Natural killer cell treated with Interleukin-12 subunit alpha and Interleukin-12 subunit beta and Interleukin-15 and Interleukin-18, amount 100 ng/mL, for 72 hours (primary cell): ENCODE measurements at regions not wholly inside any gene's neighbourhood (a gene's known extent, or its start where the extent isn't known, plus 50 kb on each side); places are given as distances from the start of the nearest gene placed in this dataset.
"Not testable (repeated sequence)": the region's sequence is repeated elsewhere in the genome, so short reads cannot be mapped to it uniquely, and the experiment has no call there.

Source experiments
- ATAC-seq, 2 donors: fragments of 150-1000 bp; cut with Tn5 transposase in 1 of 2; sonication (Bioruptor Pico), chemical (Tn5 transposase) in 1 of 2; 2 replicates each; pipeline ENCODE4 v1.10.0; 2021
- DNase-seq: peaks from one replicate; pipeline ENCODE4 v3.0.0; 2022; ENCODE audit warnings: low spot score
- H3K27ac Mint-ChIP-seq, 2 donors: 1 replicate in 1 of 2; 2 replicates in 1 of 2; pipeline ENCODE4 v1.8.0; 2022; ENCODE audit warnings: mixed read lengths in 2 of 2, mild to moderate bottlenecking in 1 of 2, moderate library complexity in 1 of 2
- H3K27me3 Mint-ChIP-seq, 2 donors: 1 replicate in 1 of 2; 2 replicates in 1 of 2; pipeline ENCODE4 v1.8.0; 2022; ENCODE audit warnings: mixed read lengths in 2 of 2
- H3K36me3 Mint-ChIP-seq: one replicate; pipeline ENCODE4 v1.8.0; 2022; ENCODE audit warnings: mixed read lengths
- H3K4me1 Mint-ChIP-seq, 2 donors: 1 replicate in 1 of 2; 2 replicates in 1 of 2; pipeline ENCODE4 v1.8.0; 2022; ENCODE audit warnings: low read depth in 2 of 2, mixed read lengths in 2 of 2, mild to moderate bottlenecking in 1 of 2
- H3K4me3 Mint-ChIP-seq: one replicate; pipeline ENCODE4 v1.8.0; 2022; ENCODE audit warnings: mixed read lengths
- H3K9me3 Mint-ChIP-seq: 2 replicates; pipeline ENCODE4 v1.8.0; 2022; ENCODE audit warnings: mixed read lengths

DNA sequence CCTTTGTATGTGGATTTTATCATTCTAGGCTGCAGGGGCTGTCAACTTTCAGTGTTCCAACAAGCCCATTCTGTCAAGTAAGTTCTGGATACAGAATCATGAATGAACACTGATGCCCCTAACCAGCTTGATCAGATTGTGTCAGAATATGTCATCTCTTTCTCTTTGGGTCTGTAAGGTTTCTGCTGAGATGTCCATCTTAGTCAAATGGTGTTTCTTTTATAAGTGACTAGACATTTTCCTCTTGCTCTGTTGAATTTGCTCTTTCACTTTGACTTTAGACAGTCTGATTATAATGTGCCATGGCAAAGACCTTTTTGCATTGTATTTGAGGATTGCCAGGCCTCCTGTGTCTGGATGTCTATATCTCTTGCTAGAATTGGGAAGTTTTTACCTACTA lies 660.9 kb upstream of the CBLB start:
- H3K36me3 Mint-ChIP-seq, result peaks cover 35% of the 10 kb centered on the region
- H3K27me3 Mint-ChIP-seq, result peaks cover 0 to 4% of the 10 kb centered on the region in 2 donors
- H3K4me3 Mint-ChIP-seq, result no peak overlapping the region
- no peak overlapping the region for H3K27ac Mint-ChIP-seq
- ATAC-seq (no peak), DNase-seq (no peak)
- peaks cover 13 to 15% of the 10 kb centered on the region in 2 donors for H3K4me1 Mint-ChIP-seq
- peaks cover 6% of the 10 kb centered on the region for H3K9me3 Mint-ChIP-seq

DNA sequence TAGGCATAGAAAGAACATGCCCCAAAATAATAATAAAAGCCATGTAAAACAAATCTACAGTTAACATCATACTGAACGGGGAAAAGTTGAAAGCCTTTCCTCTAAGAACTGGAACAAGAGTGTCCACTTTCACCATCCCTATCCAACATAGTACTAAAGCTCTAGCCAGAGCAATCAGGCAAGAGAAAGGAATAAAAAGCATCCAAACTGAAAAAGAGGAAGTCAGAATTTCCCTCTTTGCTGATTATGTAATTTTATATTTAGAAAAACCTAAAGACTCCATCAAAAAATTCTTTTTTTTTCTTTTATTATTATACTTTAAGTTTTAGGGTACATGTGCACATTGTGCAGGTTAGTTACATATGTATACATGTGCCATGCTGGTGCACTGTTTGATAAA lies 661.6 kb upstream of the CBLB start:
- DNase-seq, result no peak
- ATAC-seq, result no peak
- Mint-ChIP-seq H3K9me3 (peaks cover 6% of the 10 kb centered on the region), H3K36me3 (peaks cover 41% of the 10 kb centered on the region), H3K27me3 (peaks cover 0 to 5% of the 10 kb centered on the region in 2 donors), H3K4me3 (no peak overlapping the region), H3K4me1 (peaks cover 18 to 20% of the 10 kb centered on the region in 2 donors), H3K27ac (no peak overlapping the region)

DNA sequence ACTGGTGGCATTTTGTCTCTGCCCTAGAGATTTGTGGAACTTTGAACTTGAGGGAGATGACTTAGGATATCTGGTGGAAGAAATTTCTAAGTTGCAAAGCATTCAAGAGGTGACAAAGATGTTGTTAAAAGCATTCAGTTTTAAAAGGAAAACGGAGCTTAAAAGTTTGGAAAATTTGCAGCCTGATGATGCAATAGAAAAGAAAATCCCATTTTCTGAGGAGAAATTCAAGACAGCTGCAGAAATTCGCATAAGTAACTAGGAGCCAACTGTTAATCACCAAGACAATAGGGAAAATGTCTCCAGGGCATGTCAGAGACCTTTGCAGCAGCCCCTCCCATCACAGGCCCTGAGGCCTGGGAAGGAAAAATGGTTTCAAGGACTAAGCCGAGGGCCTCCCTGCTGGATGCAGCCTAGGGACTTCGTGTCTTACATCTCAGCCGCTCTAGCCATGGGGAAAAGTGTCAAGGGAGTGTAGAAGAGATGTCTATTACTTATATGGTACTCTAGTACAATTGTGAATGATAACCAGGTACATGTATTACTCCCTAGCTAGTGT lies 663.0 kb upstream of the CBLB start:
- ATAC-seq, H3K9me3 Mint-ChIP-seq, DNase-seq, H3K27ac Mint-ChIP-seq, H3K27me3 Mint-ChIP-seq, H3K4me3 Mint-ChIP-seq: not testable (repeated sequence)
- H3K36me3 Mint-ChIP-seq, result peaks cover 46% of the 10 kb centered on the region
- H3K4me1 Mint-ChIP-seq, result peaks cover 17 to 18% of the 10 kb centered on the region in 2 donors

DNA sequence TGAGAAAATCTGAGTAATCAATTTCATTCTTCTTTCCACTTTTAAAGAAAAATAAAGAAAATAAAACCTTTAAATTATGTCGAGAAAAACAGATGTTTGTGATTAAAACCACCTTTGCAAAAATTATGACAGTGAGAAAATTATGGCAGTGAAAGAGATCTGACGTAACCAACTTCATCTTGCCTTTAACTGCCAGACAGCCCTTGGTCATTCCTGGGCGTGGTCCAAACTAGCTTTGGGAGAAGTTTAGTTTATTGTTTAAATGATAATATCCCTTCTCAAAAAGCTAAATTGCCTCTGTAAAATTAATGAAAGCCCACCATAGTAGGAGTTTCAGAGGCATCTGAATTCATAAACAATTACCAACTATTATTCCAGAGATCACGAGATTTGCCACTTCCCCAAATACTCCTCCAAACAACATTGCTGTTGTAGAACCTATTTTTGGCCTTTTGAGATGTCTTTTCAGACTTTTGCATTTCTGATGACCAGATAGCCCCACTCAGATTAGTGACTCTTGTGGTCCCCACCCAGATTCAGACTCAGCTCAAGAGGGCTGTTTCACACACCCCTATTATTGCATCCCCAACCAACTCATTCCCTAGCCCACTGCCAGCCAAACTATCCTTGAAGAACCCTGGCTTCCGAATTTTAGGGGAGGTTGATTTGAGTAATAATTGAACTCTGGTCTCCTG lies 664.4 kb upstream of the CBLB start:
- peak overlapping the region; percentile 69 for H3K4me3 Mint-ChIP-seq
- H3K36me3 Mint-ChIP-seq, result peaks cover 46% of the 10 kb centered on the region

DNA sequence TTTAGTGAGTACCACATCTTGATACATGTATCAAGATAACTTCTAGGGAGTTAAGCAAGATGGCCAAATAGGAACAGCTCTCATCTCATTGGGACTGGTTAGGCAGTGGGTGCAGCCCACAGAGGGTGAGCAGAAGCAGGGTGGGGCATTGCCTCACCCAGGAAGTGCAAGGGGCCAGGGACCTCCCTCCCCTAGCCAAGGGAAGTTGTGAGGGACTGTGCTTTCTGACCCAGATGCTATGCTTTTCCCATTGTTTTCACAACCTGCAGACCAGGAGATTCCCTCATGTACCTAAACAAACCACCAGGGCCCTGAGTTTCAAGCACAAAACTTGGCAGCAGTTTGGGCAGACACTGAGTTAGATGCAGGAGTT lies 665.0 kb upstream of the CBLB start:
- DNase-seq (no peak), ATAC-seq (peak; percentile 63 to 77)
- peaks cover 49% of the 10 kb centered on the region for H3K36me3 Mint-ChIP-seq
- peaks cover 0 to 3% of the 10 kb centered on the region in 2 donors for H3K27me3 Mint-ChIP-seq
- peak overlapping the region; percentile 88 to 91 for H3K27ac Mint-ChIP-seq
- peak overlapping the region; percentile 69 for H3K4me3 Mint-ChIP-seq
- peaks cover 10% of the 10 kb centered on the region for H3K9me3 Mint-ChIP-seq
- H3K4me1 Mint-ChIP-seq, result peaks cover 16 to 18% of the 10 kb centered on the region in 2 donors

More for the DNA sequence above, 664.4 kb upstream of the CBLB start:
- Mint-ChIP-seq H3K9me3 (peaks cover 10% of the 10 kb centered on the region), H3K4me1 (peaks cover 16 to 18% of the 10 kb centered on the region in 2 donors), H3K27me3 (peaks cover 0 to 3% of the 10 kb centered on the region in 2 donors), H3K27ac (peak overlapping the region; percentile 88 to 91)
- no peak for ATAC-seq
- no peak for DNase-seq

DNA sequence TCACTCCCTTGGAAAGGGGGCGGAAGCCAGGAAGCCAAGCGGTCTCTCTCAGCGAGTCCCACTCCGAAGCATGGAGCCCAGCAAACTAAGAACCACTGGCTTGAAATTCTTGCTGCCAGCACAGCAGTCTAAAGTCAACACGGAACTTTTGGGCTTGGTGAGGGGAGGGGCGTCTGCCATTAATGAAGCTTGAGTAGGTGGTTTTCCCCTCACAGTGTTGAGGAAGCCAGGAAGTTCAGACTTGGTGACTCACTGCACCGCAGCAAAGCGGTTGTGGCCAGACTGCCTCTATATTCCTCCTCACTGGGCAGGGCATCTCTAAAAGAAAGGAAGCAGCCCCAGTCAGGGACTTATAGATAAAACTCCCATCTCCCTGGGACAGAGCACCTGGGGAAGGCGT lies 665.4 kb upstream of the CBLB start:
- Mint-ChIP-seq H3K4me3 (peak overlapping the region; percentile 69), H3K36me3 (peaks cover 49% of the 10 kb centered on the region), H3K27me3 (peaks cover 0 to 3% of the 10 kb centered on the region in 2 donors), H3K27ac (peak overlapping the region; percentile 88 to 91), H3K4me1 (peaks cover 16 to 18% of the 10 kb centered on the region in 2 donors), H3K9me3 (peaks cover 10% of the 10 kb centered on the region)
- ATAC-seq, result peak; percentile 92 to 98
- DNase-seq, result peak; percentile 74

DNA sequence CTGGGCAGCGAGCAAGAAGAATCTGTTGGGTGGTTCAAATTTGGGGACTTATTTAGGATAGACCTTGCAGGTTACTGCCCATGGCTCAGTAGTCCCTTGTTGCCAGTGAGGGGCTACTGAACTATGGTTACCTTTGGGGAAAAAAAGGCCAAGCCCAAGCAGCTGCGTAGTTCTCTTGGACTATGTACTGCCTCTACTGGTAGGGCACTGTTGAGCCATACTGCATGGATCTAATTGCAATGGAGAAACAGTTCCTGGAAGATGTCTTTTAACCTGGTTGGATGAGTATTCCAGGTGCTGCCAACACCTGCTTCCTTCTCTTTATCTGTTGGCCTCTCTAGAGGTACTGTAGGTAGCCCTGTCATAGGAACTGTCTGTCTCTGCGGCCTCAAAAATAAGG lies 671.9 kb upstream of the CBLB start:
- DNase-seq (no peak), ATAC-seq (no peak)
- Mint-ChIP-seq H3K4me3 (no peak overlapping the region), H3K27ac (no peak overlapping the region), H3K27me3 (no peaks in the 10 kb centered on the region), H3K9me3 (peaks cover 7% of the 10 kb centered on the region), H3K4me1 (no peaks in the 10 kb centered on the region), H3K36me3 (peaks cover 29% of the 10 kb centered on the region)

DNA sequence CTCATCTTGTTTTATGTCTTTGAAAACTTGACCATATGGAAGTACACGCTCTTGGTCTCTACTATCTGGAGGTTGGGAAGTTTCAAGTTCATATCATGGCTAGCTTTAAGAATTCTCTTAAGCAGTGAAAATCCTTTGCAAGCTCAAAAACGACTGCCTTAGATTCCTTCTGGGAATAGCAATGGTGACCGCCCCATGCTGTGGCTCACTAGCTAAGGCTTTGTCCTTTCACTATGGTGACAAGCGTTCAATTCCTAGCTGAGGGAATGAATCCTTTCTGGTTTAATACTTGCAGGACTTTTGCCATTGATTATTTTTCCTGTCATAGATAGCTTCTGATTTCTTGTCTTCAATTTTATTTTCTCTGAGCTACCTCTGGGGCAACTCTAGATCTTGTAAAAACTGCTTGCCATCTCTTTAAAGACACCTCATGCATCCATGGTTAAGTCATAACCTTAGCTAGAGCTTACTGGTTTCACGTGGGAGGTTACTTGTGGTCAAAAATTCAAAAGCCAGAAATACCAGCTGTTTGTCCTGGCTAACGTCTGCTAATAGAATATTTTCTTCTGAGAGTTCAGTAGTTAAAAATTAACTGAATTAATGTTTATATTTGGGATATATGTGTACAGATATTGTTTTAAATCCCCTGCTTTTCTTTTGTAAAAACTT lies 673.4 kb upstream of the CBLB start:
- H3K36me3 Mint-ChIP-seq, result peaks cover 21% of the 10 kb centered on the region
- no peaks in the 10 kb centered on the region for H3K27me3 Mint-ChIP-seq
- ATAC-seq (no peak), DNase-seq (no peak)
- no peak overlapping the region for H3K27ac Mint-ChIP-seq
- peaks cover 2% of the 10 kb centered on the region for H3K9me3 Mint-ChIP-seq
- no peaks in the 10 kb centered on the region for H3K4me1 Mint-ChIP-seq
- no peak overlapping the region for H3K4me3 Mint-ChIP-seq

DNA sequence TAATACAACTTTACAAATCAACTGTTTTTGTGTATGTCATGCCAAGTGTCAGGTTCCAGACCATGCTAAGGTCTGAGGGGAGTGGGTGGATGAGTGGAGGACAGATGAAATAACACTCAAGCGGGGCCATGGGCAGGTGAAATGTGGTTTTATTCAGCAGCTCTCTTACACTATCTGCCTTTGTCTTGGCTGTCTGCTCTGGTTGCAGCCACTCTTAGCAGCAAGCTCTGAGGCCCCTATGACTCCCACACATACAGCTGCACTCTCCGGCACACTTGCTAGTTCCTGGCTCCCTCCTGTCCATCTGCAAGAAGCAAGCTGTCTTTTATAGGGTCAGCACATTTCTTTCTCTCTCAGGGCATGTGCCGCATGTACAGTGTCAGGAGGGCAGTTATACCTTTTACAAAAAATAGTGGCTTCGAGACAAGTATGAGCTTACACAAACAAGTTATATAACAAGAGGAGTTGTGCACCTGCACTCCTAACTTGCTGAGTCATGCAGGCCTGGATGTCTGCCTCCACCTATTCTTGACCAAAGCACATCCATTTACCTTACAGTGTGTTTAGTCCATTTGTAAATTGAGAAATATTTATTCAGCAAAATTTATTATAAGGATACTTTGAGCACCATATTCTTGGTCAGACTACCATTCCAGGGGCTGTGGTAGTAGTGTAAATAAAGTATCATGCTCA lies 683.7 kb upstream of the CBLB start:
- Mint-ChIP-seq H3K27me3 (no peaks in the 10 kb centered on the region), H3K36me3 (no peaks in the 10 kb centered on the region), H3K4me1 (no peaks in the 10 kb centered on the region), H3K4me3 (no peak overlapping the region), H3K9me3 (no peaks in the 10 kb centered on the region), H3K27ac (no peak overlapping the region)
- DNase-seq, result no peak
- ATAC-seq, result no peak

DNA sequence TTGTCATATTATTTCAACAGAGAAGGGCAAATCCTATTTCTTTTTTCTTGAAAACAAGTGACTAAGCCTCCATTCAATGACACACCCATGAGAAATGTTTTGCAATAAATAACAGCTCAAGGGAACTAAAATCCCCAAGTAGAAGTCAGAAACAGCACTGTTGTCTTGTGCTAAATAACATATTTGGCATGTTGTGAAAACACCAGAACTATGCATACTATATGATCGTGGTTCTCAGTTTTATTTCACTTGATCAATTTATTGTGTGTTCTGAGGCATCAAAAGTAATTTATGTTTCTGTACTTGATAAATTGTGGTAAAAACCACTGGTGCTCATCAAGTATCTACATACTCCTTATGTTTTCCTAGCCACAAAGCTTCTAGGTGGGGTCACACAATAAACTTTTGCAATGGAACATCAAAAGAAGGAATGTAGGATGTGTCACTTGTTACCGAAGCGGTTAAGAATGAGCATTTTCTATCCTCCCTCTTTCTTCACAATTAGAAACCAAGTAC lies 691.7 kb upstream of the CBLB start:
- peaks cover 2 to 4% of the 10 kb centered on the region in 2 donors for H3K27me3 Mint-ChIP-seq
- H3K4me1 Mint-ChIP-seq, result no peaks in the 10 kb centered on the region
- H3K27ac Mint-ChIP-seq, result no peak overlapping the region
- no peak overlapping the region for H3K4me3 Mint-ChIP-seq
- ATAC-seq (no peak), DNase-seq (no peak)
- H3K36me3 Mint-ChIP-seq, result no peaks in the 10 kb centered on the region
- no peaks in the 10 kb centered on the region for H3K9me3 Mint-ChIP-seq

DNA sequence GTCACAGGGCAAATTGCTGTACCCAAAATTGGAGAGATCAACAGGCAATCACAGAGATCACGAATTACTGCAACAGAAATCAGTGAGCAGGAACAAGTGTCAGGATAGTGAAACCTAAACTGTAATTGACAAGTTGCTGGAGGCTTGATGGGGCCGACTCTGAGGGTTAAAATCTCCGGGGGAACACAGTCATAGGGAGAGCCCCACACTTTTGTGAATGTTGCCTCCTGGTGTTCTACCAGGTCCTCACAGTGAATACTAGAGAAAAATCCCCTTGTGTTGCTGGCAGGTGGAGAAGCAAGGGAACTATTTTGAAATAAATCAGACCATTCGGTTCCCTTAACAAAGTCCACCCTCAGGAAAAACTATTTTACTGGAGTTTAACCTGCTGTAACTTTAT lies 697.5 kb upstream of the CBLB start:
- Mint-ChIP-seq H3K27me3 (peaks cover 4 to 6% of the 10 kb centered on the region in 2 donors), H3K36me3 (no peaks in the 10 kb centered on the region), H3K9me3 (no peaks in the 10 kb centered on the region), H3K4me3 (peak overlapping the region; percentile 9), H3K27ac (no peak overlapping the region), H3K4me1 (peaks cover 0 to 6% of the 10 kb centered on the region in 2 donors)
- ATAC-seq, result peak; percentile 49 to 53
- DNase-seq, result no peak

DNA sequence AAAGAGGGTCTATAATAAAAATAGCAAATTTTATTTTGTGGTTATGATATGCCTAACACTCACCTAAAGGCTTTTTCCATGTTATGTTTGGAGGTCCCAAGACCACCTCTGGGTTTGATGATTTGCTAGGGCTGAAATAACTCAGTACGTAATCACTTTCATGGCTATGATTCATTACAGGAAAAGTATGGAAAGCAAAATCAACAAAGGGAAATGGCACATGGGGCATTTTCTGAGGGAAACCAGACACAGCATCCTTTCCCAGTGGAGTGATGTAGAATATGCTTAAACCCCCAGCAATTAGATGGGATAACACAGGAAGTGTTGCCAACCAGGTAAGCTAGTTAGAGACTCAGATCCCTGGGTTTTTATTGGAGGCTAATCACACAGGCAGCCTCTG lies 701.6 kb upstream of the CBLB start:
- H3K36me3 Mint-ChIP-seq, result no peaks in the 10 kb centered on the region
- ATAC-seq (no peak), DNase-seq (no peak)
- H3K4me1 Mint-ChIP-seq, result peaks cover 0 to 6% of the 10 kb centered on the region in 2 donors
- peaks cover 0 to 6% of the 10 kb centered on the region in 2 donors for H3K27me3 Mint-ChIP-seq
- H3K27ac Mint-ChIP-seq, result no peak overlapping the region
- H3K4me3 Mint-ChIP-seq, result no peak overlapping the region
- H3K9me3 Mint-ChIP-seq, result no peaks in the 10 kb centered on the region

DNA sequence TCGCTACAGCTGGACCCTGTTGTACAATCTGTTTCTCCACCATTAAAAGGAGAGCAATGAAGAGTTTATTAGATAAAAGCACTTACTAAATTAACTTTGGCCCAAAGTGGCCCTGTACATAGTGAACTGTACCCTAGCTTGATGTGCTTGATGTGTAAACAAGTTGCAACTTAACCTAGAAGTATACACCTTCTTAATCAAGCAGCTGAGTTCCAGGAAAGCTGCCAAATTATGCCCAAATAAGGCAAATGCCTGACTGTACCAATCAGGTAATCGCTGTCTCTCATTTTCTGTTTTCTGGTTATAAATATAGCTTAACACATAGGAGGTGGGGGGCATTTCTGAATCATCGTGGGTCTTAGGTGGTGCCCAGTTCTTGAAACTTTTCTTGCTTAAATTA lies 704.8 kb upstream of the CBLB start:
- Mint-ChIP-seq H3K9me3 (no peaks in the 10 kb centered on the region), H3K27me3 (peaks cover 0 to 3% of the 10 kb centered on the region in 2 donors), H3K27ac (no peak overlapping the region), H3K4me1 (no peaks in the 10 kb centered on the region), H3K36me3 (no peaks in the 10 kb centered on the region), H3K4me3 (no peak overlapping the region)
- DNase-seq (no peak), ATAC-seq (no peak)
